HPDE6-E6E7 (cell line): ENCODE measurements at regions not wholly inside any gene's neighbourhood (a gene's known extent, or its start where the extent isn't known, plus 50 kb on each side); places are given as distances from the start of the nearest gene placed in this dataset.

Source experiments
- DNase-seq: peaks from one replicate; pipeline ENCODE4 v3.0.0; 2011; ENCODE audit warnings: missing footprints; ENCODE audit errors: extremely low spot score

DNA sequence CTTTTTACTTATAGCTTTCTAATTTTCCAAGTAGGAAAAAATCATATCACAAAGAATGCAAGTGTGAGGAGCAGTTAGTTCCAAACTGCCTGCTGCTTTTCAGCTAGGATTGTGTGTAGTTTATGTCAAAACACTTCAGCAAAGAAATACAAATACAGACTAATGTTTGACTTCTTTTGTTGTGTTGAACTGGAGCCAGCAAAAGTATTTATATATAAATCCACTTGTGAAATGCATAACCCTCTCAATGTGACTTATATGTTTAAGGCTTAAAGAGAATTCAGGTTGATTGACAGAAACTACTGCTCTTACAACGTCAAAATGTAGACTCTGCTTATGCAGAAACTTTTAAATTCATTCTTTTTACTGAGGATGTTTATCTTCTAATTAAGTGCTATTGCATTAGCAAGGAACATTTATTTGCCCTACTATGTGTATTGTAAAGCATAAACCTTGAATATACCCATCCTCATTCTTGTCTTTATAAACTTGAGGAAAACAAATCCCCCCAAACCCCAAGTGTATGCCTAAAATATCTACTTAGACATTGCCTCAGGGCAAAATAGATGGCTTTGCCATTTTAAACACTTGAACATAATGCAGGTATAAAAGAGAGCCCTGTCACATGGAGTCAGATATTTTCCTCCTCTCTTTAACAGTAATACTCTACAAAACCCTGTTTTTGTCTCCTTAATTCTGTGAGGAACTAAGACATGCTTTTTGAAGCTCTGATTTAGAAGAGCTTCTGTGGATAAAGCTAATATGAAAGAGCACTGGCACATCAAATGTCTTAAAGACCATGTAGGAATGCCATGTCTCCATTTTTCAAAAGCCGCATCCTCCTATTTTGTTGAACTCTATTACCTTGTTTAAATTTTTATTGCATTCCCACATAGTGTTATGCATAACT lies 302.8 kb upstream of the TBC1D5 start:
- no peak for DNase-seq

DNA sequence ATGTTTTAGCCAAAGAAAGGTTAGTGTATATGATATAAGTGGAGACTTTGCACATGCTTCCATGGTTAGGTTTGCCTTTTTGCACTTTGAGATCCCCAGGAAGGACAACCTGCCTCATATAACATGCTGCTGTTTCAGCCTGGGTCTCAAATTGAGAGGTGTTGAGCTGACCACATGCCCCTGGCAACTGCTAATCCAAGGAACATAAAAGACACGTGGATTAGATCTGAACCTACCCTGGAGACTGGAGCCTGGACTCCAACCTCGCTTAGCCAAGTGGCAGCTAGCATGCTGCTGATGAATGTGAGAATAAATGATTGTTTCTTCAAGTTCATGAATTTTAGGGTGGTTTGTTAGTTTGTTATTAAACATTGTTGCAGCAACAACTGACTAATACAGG lies 301.8 kb upstream of the TBC1D5 start:
- no peak for DNase-seq

- no peak for DNase-seq
Observed at GRCh38 chr3:18036450-18036815, 294.0 kb upstream of the TBC1D5 start.

DNA sequence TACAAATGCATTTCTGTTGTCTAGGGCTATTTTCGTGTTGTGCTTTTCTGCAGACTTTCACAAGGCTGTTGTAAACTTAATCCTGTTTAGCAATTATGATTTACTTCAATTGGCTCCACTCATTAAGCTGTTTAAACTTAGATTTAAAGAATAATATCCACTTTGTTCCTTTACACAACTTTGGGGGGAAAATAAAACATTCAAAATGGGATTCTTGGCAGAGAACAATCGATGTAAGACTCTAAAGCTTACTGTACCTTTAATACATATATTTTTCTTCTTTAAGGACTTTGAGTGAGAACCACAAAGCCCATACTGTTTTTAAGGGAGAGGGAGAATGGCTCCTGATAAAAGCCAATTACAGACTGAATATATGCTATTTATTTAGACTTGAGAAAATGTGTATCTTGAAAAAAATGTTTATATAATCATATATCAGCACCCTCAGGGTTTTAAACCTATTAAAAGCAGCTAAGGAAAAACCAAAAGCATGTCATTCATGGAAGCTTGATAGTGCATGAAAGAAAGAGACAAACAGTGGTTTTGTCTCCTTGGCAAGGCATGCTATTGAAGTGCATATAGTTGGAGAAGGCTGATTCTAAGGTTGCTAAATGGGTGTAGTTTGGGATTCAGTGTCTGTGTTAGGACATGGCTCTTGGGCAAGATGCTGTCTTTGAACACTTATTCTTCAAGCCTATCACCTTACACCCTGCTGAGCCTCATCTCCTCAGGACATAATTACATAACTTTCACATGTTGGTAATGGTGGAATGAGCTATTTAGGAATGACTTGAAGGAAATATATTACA lies 293.4 kb upstream of the TBC1D5 start:
- DNase-seq, result no peak

DNA sequence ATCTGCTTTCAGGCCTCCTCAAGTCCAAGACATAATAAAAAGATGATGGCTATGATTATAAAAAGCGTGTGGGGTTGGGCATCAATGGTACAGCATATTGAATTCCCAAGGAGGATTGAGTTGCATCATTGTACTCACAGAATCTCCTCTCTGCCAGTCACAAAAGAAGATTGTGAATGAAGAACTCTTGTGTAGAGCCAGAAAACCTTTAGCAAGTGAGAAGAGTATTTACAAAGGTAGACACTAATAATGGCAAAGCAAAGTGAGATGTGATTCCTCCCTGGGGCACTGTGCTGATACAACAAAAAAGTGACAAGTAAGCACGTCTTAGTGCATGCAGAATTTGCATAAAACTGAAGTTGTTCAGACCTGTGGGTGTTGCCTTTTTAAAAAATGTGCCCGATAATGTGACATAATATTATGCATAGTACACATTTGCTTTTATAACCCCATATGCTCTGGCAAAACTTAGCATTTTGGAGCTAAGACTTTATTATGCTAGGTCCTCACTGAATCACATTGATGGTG lies 291.2 kb upstream of the TBC1D5 start:
- no peak for DNase-seq

DNA sequence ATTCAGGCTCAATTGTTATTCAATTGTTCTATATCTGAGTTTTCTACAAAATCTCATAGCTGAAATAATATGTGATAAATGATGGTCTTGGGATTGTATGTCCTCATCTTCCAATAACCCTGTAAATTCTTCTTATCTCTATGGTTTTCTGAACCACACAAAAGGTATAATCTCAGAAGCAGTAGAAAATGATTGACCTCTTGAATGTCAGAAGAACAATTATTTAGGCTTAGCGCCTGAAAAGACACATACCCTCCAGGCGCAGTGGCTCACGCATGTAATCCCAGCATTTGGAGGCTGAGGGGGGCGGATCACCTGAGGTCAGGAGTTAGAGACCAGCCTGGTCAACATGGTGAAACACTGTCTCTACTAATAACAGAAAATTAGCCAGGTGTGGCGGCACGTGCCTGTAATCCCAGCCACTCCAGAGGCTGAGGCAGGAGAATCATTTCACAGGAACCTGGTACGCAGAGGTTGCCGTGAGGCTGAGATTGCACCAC lies 288.0 kb upstream of the TBC1D5 start:
- DNase-seq, result no peak

- no peak for DNase-seq
Observed at GRCh38 chr3:18027161-18027939, 284.9 kb upstream of the TBC1D5 start.

GRCh38 chr3:18024715-18025114 lies 282.3 kb upstream of the TBC1D5 start:
- DNase-seq, result no peak

DNA sequence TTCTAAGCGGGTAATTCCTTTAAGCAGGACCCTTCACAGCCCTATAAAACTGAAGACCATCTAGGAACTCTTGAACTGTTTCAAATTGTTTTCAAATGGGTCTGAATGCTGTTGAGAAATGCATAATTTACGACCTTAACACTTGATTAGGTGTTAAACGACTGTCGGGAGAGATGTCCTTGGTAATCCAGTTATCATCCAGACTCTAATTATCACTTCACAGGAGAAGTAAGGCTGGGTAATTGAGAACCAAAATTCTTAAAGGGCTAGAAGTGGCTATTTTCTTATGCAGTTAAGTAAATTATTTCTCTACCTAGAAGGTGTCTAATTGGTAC lies 276.7 kb upstream of the TBC1D5 start:
- DNase-seq, result no peak

- DNase-seq, result no peak
Observed at GRCh38 chr3:18018491-18019160, 276.2 kb upstream of the TBC1D5 start.

DNA sequence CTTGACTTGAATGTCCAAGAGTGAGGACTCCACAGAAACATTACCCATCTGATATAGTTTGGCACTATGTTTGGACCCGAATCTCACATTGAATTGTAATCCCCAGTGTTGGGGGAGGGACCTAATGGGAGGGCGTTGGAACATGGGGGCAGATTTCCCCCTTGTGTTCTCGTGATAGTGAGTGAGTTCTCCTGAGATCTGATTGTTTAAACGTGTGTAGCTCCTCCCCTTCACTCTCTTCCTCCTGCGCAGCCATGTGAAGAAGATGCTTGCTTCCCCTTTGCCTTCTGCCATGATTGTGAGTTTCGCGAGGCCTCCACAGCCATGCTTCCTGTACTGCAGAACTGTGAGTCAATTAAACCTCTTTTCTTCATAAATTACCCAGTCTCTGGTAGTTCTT lies 273.9 kb upstream of the TBC1D5 start:
- no peak for DNase-seq

- no peak for DNase-seq
Observed at GRCh38 chr3:18012933-18013332, 270.5 kb upstream of the TBC1D5 start.

- no peak for DNase-seq
Observed at GRCh38 chr3:18012436-18012835, 270.0 kb upstream of the TBC1D5 start.

DNA sequence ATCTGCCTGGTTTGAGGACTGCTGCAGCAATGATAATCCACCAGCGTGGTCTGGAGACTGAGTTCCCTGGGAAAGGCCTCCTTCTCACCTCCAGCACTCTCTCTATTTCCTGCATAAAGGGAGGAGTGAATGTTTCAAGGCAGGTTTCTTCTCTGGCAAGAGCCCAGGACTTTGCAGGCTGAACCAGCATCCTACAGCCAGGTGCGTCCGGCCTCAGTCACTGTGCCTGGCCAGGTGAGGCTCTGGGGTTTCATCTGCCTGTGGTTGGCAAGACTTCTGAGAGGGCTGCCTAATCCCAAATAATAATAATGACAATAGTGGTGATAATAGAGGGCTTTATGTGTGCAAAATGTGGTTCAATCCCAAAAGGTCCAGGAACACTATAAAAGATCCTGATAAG lies 269.0 kb upstream of the TBC1D5 start:
- no peak for DNase-seq

- DNase-seq, result no peak
Observed at GRCh38 chr3:18010001-18010400, 267.6 kb upstream of the TBC1D5 start.

- DNase-seq, result no peak
Observed at GRCh38 chr3:18008706-18009368, 266.4 kb upstream of the TBC1D5 start.

GRCh38 chr3:18007980-18008379 lies 265.5 kb upstream of the TBC1D5 start:
- DNase-seq, result no peak

DNA sequence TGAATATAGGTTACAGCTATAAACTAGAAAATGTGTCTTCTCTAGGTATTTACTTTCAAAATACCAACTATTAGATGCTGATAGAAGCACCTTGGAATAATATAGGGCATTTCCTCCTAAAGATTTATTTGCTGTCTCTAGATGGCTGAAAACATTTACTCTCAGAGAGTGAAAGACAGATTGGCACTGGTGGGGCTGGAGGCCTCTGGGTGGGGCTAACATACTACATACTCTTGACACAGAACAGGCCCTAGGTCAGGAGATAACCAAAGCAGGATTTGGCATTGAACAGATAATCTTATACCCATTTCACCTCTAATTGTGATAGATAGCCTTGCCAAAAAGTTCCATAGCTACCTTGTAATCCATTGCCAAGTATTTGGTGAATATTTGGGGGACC lies 253.3 kb upstream of the TBC1D5 start:
- DNase-seq, result no peak

GRCh38 chr3:17994167-17994566 lies 251.7 kb upstream of the TBC1D5 start:
- DNase-seq, result no peak

- no peak for DNase-seq
Observed at GRCh38 chr3:17990390-17990789, 248.0 kb upstream of the TBC1D5 start.

DNA sequence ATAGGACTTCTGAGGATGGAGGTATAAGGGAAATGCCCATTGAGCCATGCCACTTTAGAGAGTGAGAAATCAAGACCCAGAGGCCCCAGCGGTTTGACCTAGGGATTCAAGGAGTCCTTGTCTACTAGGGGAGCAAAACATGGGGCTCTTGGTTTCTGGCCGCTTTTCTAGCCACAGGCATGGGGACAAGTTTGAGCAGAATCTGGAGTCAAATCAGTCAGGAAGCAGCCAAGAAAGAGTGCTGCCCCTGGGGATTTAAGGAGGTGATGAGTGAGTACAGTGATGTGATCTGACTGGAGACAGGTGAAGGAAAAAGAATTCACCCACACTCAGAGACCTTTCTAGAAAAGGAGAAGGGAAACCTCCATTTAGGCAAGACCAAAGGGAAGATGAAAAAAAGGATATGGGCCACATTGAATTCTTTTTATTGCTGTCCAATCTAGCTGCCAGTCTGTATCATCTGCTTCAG lies 244.0 kb upstream of the TBC1D5 start:
- DNase-seq, result no peak
